HG03460 (cell line): ENCODE measurements at regions not wholly inside any gene's neighbourhood (a gene's known extent, or its start where the extent isn't known, plus 50 kb on each side); places are given as distances from the start of the nearest gene placed in this dataset.

Experiments used
- ATAC-seq: cut with Tn5 transposase; IDR thresholded peaks from one replicate; pipeline ENCODE4 v1.9.1; 2021; ENCODE audit not compliant: unreplicated experiment

- ATAC-seq: peak; percentile 97
Observed at GRCh38 chr21:15514073-15514946, 215.5 kb upstream of the USP25 start.

GRCh38 chr21:15515908-15516307, 213.9 kb upstream of the USP25 start:
- ATAC-seq: no peak

GRCh38 chr21:15517394-15517793, 212.4 kb upstream of the USP25 start:
- no peak for ATAC-seq

GRCh38 chr21:15520811-15521643, 208.8 kb upstream of the USP25 start:
- no peak for ATAC-seq

- ATAC-seq: no peak
Observed at GRCh38 chr21:15521644-15522001, 208.2 kb upstream of the USP25 start.

- no peak for ATAC-seq
Observed at GRCh38 chr21:15522148-15522547, 207.6 kb upstream of the USP25 start.

- ATAC-seq: no peak
Observed at GRCh38 chr21:15524855-15525254, 204.9 kb upstream of the USP25 start.

GRCh38 chr21:15526798-15527197, 203.0 kb upstream of the USP25 start:
- ATAC-seq: no peak

GRCh38 chr21:15528346-15528745, 201.4 kb upstream of the USP25 start:
- no peak for ATAC-seq

- no peak for ATAC-seq
Observed at GRCh38 chr21:15531986-15532385, 197.8 kb upstream of the USP25 start.

- no peak for ATAC-seq
Observed at GRCh38 chr21:15533618-15534017, 196.2 kb upstream of the USP25 start.

GRCh38 chr21:15534450-15534886, 195.3 kb upstream of the USP25 start:
- no peak for ATAC-seq

- ATAC-seq: no peak
Observed at GRCh38 chr21:15539376-15539775, 190.4 kb upstream of the USP25 start.

GRCh38 chr21:15543473-15543872, 186.3 kb upstream of the USP25 start:
- no peak for ATAC-seq

GRCh38 chr21:15549671-15550070, 180.1 kb upstream of the USP25 start:
- no peak for ATAC-seq

GRCh38 chr21:15552914-15553494, 176.8 kb upstream of the USP25 start:
- ATAC-seq: no peak

GRCh38 chr21:15557925-15558324, 171.9 kb upstream of the USP25 start:
- ATAC-seq: no peak

GRCh38 chr21:15558884-15559283, 170.9 kb upstream of the USP25 start:
- ATAC-seq: no peak

GRCh38 chr21:15559660-15560059, 170.1 kb upstream of the USP25 start:
- no peak for ATAC-seq

- no peak for ATAC-seq
Observed at GRCh38 chr21:15560383-15561056, 169.3 kb upstream of the USP25 start.

- ATAC-seq: no peak
Observed at GRCh38 chr21:15562748-15563147, 167.0 kb upstream of the USP25 start.
